HepG2 (cell line): ENCODE measurements at regions not wholly inside any gene's neighbourhood (a gene's known extent, or its start where the extent isn't known, plus 50 kb on each side); places are given as distances from the start of the nearest gene placed in this dataset.

Source experiments
- ATAC-seq: fragments of 200-7000 bp; cut with Tn5 transposase; 3 replicates; pipeline ENCODE4 v1.9.1; 2020; ENCODE audit warnings: mild to moderate bottlenecking, moderate library complexity
- BruUV-seq: library from RNA; stranded (reverse); fragments of 400-500 nt; replicated peaks from 2 replicates; lab custom pipeline; 2021; lab: Mats Ljungman, UMichigan
- CTCF ChIA-PET: fragments of 300-600 bp; formaldehyde crosslinking; extraction: SDS; loops from one replicate; lab custom pipeline; 2021; ENCODE audit warnings: low total read pairs, inconsistent platforms, low intra/inter-chr PET ratio; lab: Yijun Ruan, JAX
- POLR2A ChIA-PET: fragments of 350-600 bp; sonication (Branson Sonifier 250); formaldehyde crosslinking; loops from one replicate; lab custom pipeline; 2020; ENCODE audit warnings: antibody characterized with exemption, inconsistent platforms; lab: Yijun Ruan, JAX
- DNase-seq: peaks from one replicate; pipeline ENCODE4 v3.0.0-alpha.2; 2015; ENCODE audit warnings: low spot score
- FAIRE-seq: peaks from 3 replicates; lab custom pipeline; 2011; peaks lifted over from hg19 to GRCh38; lab: Jason Lieb, UNC
- H2AFZ ChIP-seq: one replicate; pipeline ENCODE4 v1.6.1; 2011; ENCODE audit warnings: low read length, inconsistent platforms
- H3K27ac ChIP-seq: fragments of 300-600 bp; 3 replicates; pipeline ENCODE4 v1.8.0; 2011; ENCODE audit warnings: mixed run types, mild to moderate bottlenecking, mixed read lengths, low read length, inconsistent platforms; ENCODE audit not compliant: insufficient read depth; ENCODE audit errors: extremely low read length
- H3K27me3 ChIP-seq, 2 experiments: fragments of 200-600 bp in 1 of 2; 2 replicates in 1 of 2; 3 replicates in 1 of 2; pipeline versions ENCODE4 v1.6.0 to v1.8.0; 2011; ENCODE audit warnings: low read length in 2 of 2, mild to moderate bottlenecking in 2 of 2, moderate library complexity in 2 of 2, inconsistent platforms in 1 of 2; ENCODE audit not compliant: insufficient read depth in 2 of 2, control insufficient read depth in 1 of 2
- H3K36me3 ChIP-seq, 2 experiments: fragments of 200-600 bp in 1 of 2; replicated peaks in 1 of 2; 2 replicates in 1 of 2; 3 replicates in 1 of 2; pipeline versions ENCODE4 v1.5.1 to v1.8.0; 2011; ENCODE audit warnings: low read length in 2 of 2, inconsistent platforms in 1 of 2; ENCODE audit not compliant: insufficient read depth in 2 of 2, control insufficient read depth in 1 of 2
- H3K4me1 ChIP-seq: 2 replicates; pipeline ENCODE4 v1.5.1; 2012; ENCODE audit warnings: low read length, inconsistent platforms; ENCODE audit not compliant: insufficient read depth
- H3K4me2 ChIP-seq: 2 replicates; pipeline ENCODE4 v1.6.0; 2011; ENCODE audit warnings: low read depth, low read length, inconsistent platforms
- H3K4me3 ChIP-seq, 3 experiments: fragments of 200-600 bp in 1 of 3; sonication (generic), shearing (Covaris generic) in 1 of 3; replicated peaks in 1 of 3; 2 replicates each; pipeline ENCODE4 v1.5.1; 2011 to 2016; ENCODE audit warnings: low read length in 3 of 3, inconsistent platforms in 2 of 3, low read depth in 2 of 3, mild to moderate bottlenecking in 2 of 3, control low read depth in 1 of 3, mixed read lengths in 1 of 3; ENCODE audit not compliant: insufficient read depth in 1 of 3
- H3K79me2 ChIP-seq: one replicate; pipeline ENCODE4 v1.6.1; 2011; ENCODE audit warnings: low read length, inconsistent platforms; ENCODE audit not compliant: insufficient read depth
- H3K9ac ChIP-seq: 2 replicates; pipeline ENCODE4 v1.6.0; 2011; ENCODE audit warnings: mild to moderate bottlenecking, low read depth, low read length, inconsistent platforms; ENCODE audit not compliant: insufficient read depth
- H3K9me3 ChIP-seq: 2 replicates; pipeline ENCODE4 v1.5.1; 2012; ENCODE audit warnings: mild to moderate bottlenecking, low read length
- H4K20me1 ChIP-seq: 2 replicates; pipeline ENCODE4 v1.6.0; 2011; ENCODE audit warnings: inconsistent platforms, mild to moderate bottlenecking, low read length, moderate library complexity; ENCODE audit not compliant: insufficient read depth
- BCL3 ChIP-seq: sonication (generic); formaldehyde crosslinking; IDR thresholded peaks from 2 replicates; pipeline ENCODE4 v1.5.1; 2020; ENCODE audit warnings: mild to moderate bottlenecking, missing genetic modification reagents, moderate library complexity
- GMEB2 ChIP-seq: IDR thresholded peaks from 2 replicates; pipeline ENCODE4 v1.6.1; 2016; ENCODE audit warnings: missing biosample characterization, missing genetic modification reagents, low read depth
- KLF6 ChIP-seq: IDR thresholded peaks from 2 replicates; pipeline ENCODE4 v1.8.0; 2016; ENCODE audit warnings: missing biosample characterization, missing genetic modification reagents
- PTBP1 ChIP-seq: fragments of 200-400 bp; formaldehyde crosslinking; IDR thresholded peaks from 2 replicates; pipeline ENCODE4 v1.6.1; 2018; ENCODE audit warnings: low read length, low read depth; ENCODE audit not compliant: poor library complexity, severe bottlenecking
- SOX5 ChIP-seq: IDR thresholded peaks from 2 replicates; pipeline ENCODE4 v1.6.1; 2016; ENCODE audit warnings: borderline replicate concordance
- TEF ChIP-seq: sonication (generic); formaldehyde crosslinking; IDR thresholded peaks from 2 replicates; pipeline ENCODE4 v1.5.0; 2020; ENCODE audit warnings: missing genetic modification reagents
- TOPORS ChIP-seq: sonication (generic); formaldehyde crosslinking; IDR thresholded peaks from 2 replicates; pipeline ENCODE4 v1.8.0; 2023; ENCODE audit warnings: mild to moderate bottlenecking, missing genetic modification reagents
- ZNF609 ChIP-seq: sonication (generic); formaldehyde crosslinking; IDR thresholded peaks from 2 replicates; pipeline ENCODE4 v1.4.0; 2020; ENCODE audit warnings: mild to moderate bottlenecking, missing genetic modification reagents, borderline replicate concordance
- ZNF770 ChIP-seq: sonication (generic); formaldehyde crosslinking; IDR thresholded peaks from 2 replicates; pipeline ENCODE4 v1.5.0; 2020; ENCODE audit warnings: mild to moderate bottlenecking, missing genetic modification reagents
- ZNF850 ChIP-seq: sonication (generic); formaldehyde crosslinking; conservative IDR thresholded peaks from 2 replicates; pipeline ENCODE4 v1.9.0; 2021; ENCODE audit warnings: mild to moderate bottlenecking, missing genetic modification reagents
- WGBS: methylation state at CpG from one replicate; pipeline ENCODE4 v1.1.6; 2017; ENCODE audit warnings: low lambda C conversion rate; 5-methylcytosine and 5-hydroxymethylcytosine counted together
- in situ Hi-C: cut with HindIII; loops from 2 replicates; pipeline ENCODE4 v1.10.0; 2017; ENCODE audit warnings: low pct_unique_long_range_greater_than_20kb; ENCODE audit not compliant: extremely low pct_ligation_motif_present
- intact Hi-C: fragments of 100-400 bp; cut with micrococcal nuclease; formaldehyde crosslinking; loops from one replicate; pipeline ENCODE4 v1.10.0; 2022; ENCODE audit not compliant: unreplicated experiment

- no peak for TF ChIP-seq ZNF770 (CRISPR knock-in tag)
Observed at GRCh38 chr21:43328185-43328957, 98.6 kb downstream of the SIK1 start (continued).

GRCh38 chr21:43325968-43326715, 100.8 kb downstream of the SIK1 start:
- no peak for DNase-seq
- Histone ChIP-seq H3K79me2 (no peaks in the 10 kb centered on the region), H3K9me3 (no peaks in the 10 kb centered on the region), H3K4me2 (no peak overlapping the region), H2AFZ (no peak overlapping the region), H3K27me3 (peaks cover 2 to 61% of the 10 kb centered on the region in 2 experiments; a peak in 3 of 5 replicates), H3K36me3 (no peaks in the 10 kb centered on the region), H4K20me1 (no peaks in the 10 kb centered on the region), H3K4me3 (no peak overlapping the region), H3K27ac (no peak overlapping the region), H3K9ac (no peak overlapping the region), H3K4me1 (peaks cover 19% of the 10 kb centered on the region)
- in situ Hi-C loops: no loop called here
- ChIA-PET CTCF (no interaction called here), POLR2A (no interaction called here)
- no peak for ATAC-seq
- intact Hi-C loops: no loop called here
- FAIRE-seq: no peak
- WGBS: 35% methylated on average over 11 of the region's 11 CpGs
- BruUV-seq: no TSS peak
- TF ChIP-seq BCL3 (CRISPR knock-in tag) (no peak), ZNF850 (no peak), GMEB2 (CRISPR knock-in tag) (no peak), KLF6 (CRISPR knock-in tag) (no peak), ZNF609 (CRISPR knock-in tag) (no peak), TEF (CRISPR knock-in tag) (no peak), SOX5 (CRISPR knock-in tag) (no peak), PTBP1 (no peak), TOPORS (CRISPR knock-in tag) (no peak)
